A549 (cell line): ENCODE measurements at regions not wholly inside any gene's neighbourhood (a gene's known extent, or its start where the extent isn't known, plus 50 kb on each side); places are given as distances from the start of the nearest gene placed in this dataset.

ENCODE experiments used
- ATAC-seq, 2 experiments: fragments of 200-7000 bp in 1 of 2; fragments of >200 bp in 1 of 2; cut with Nextera tagmentation in 1 of 2; cut with Tn5 transposase in 1 of 2; 3 replicates each; pipeline versions ENCODE4 v1.8.0 to v1.9.1; 2018 to 2020; ENCODE audit warnings: mild to moderate bottlenecking in 1 of 2, moderate library complexity in 1 of 2
- CTCF ChIA-PET: fragments of 300-600 bp; sonication (Branson Sonifier 250); formaldehyde crosslinking; extraction: SDS; loops from one replicate; lab custom pipeline; 2021; ENCODE audit warnings: antibody characterized with exemption, inconsistent platforms; lab: Yijun Ruan, JAX
- POLR2A ChIA-PET: fragments of 350-600 bp; formaldehyde crosslinking; extraction: SDS; loops from one replicate; lab custom pipeline; 2021; ENCODE audit warnings: antibody characterized with exemption, inconsistent platforms; lab: Yijun Ruan, JAX
- DNase-seq, 2 experiments: peaks; one replicate each; pipeline versions ENCODE4 v3.0.0 to v3.0.0-alpha.2; 2011 to 2016; ENCODE audit warnings: low read depth in 1 of 2, low spot score in 1 of 2
- FAIRE-seq: peaks from 2 replicates; lab custom pipeline; 2011; peaks lifted over from hg19 to GRCh38; lab: Jason Lieb, UNC
- H3K27ac ChIP-seq, 2 experiments: fragments of >200 bp; sonication (Bioruptor Twin); formaldehyde crosslinking; 3 replicates each; pipeline ENCODE4 v1.5.1; 2016 to 2017
- H3K4me1 ChIP-seq: fragments of >200 bp; sonication (Bioruptor Twin); formaldehyde crosslinking; 3 replicates; pipeline ENCODE4 v1.6.1; 2016
- H3K4me2 ChIP-seq: fragments of >200 bp; sonication (Bioruptor Twin); formaldehyde crosslinking; 3 replicates; pipeline ENCODE4 v1.6.1; 2016
- H3K4me3 ChIP-seq: fragments of >200 bp; sonication (Bioruptor Twin); formaldehyde crosslinking; 3 replicates; pipeline ENCODE4 v1.5.1; 2016
- H3K9me3 ChIP-seq: fragments of >200 bp; sonication (Bioruptor Twin); formaldehyde crosslinking; 3 replicates; pipeline ENCODE4 v1.6.1; 2016
- CBX8 ChIP-seq: fragments of 200-600 bp; sonication (generic); IDR thresholded peaks from 2 replicates; pipeline ENCODE4 v1.6.1; 2016
- EHF ChIP-seq: fragments of 250-450 bp; sonication (Bioruptor Pico); IDR thresholded peaks from 2 replicates; pipeline ENCODE4 v1.5.0; 2020; ENCODE audit warnings: mild to moderate bottlenecking
- EHMT2 ChIP-seq: fragments of 200-600 bp; sonication (generic); IDR thresholded peaks from 2 replicates; pipeline ENCODE4 v1.6.1; 2016; ENCODE audit warnings: antibody characterized with exemption, low read depth, mild to moderate bottlenecking, moderate library complexity
- EP300 ChIP-seq, 2 experiments: fragments of >200 bp; sonication (Bioruptor Twin); formaldehyde crosslinking; IDR thresholded peaks; 2 replicates in 1 of 2; 3 replicates in 1 of 2; pipeline ENCODE4 v1.6.1; 2016 to 2017
- FOSB ChIP-seq: fragments of 250-450 bp; sonication (Bioruptor Pico); IDR thresholded peaks from 2 replicates; pipeline ENCODE4 v1.5.0; 2020; ENCODE audit warnings: mild to moderate bottlenecking, moderate library complexity
- FOSL2 ChIP-seq, 2 experiments: fragments of 450-650 bp in 1 of 2; fragments of >200 bp in 1 of 2; sonication (Bioruptor Twin) in 1 of 2; formaldehyde crosslinking; IDR thresholded peaks; 2 replicates each; pipeline versions ENCODE4 v1.5.0 to v1.6.1; 2016 to 2020; ENCODE audit warnings: mild to moderate bottlenecking in 1 of 2, moderate library complexity in 1 of 2
- FOXS1 ChIP-seq: fragments of 250-450 bp; sonication (Bioruptor Pico); IDR thresholded peaks from 2 replicates; pipeline ENCODE4 v1.5.0; 2020; ENCODE audit warnings: mild to moderate bottlenecking, moderate library complexity
- HDAC2 ChIP-seq: fragments of 200-600 bp; sonication (generic); IDR thresholded peaks from 2 replicates; pipeline ENCODE4 v1.6.1; 2016
- HEYL ChIP-seq: fragments of 250-450 bp; sonication (Bioruptor Pico); IDR thresholded peaks from 2 replicates; pipeline ENCODE4 v1.8.0; 2021; ENCODE audit warnings: mild to moderate bottlenecking, moderate library complexity
- HOXA7 ChIP-seq: fragments of 250-450 bp; sonication (Bioruptor Pico); IDR thresholded peaks from 2 replicates; pipeline ENCODE4 v1.5.0; 2020; ENCODE audit warnings: mild to moderate bottlenecking, moderate library complexity
- HOXB13 ChIP-seq: fragments of 250-450 bp; sonication (Bioruptor Pico); IDR thresholded peaks from 2 replicates; pipeline ENCODE4 v1.5.0; 2020; ENCODE audit warnings: low read depth, mild to moderate bottlenecking, moderate library complexity
- KDM1A ChIP-seq: fragments of 200-600 bp; sonication (generic); IDR thresholded peaks from 2 replicates; pipeline ENCODE4 v1.6.1; 2016; ENCODE audit warnings: low read depth, mild to moderate bottlenecking
- MAZ ChIP-seq: fragments of 150-350 bp; IDR thresholded peaks from 2 replicates; pipeline ENCODE4 v1.6.1; 2014; ENCODE audit warnings: antibody characterized with exemption, low read depth, low read length, borderline replicate concordance
- MYC ChIP-seq: IDR thresholded peaks from 2 replicates; pipeline ENCODE4 v1.6.1; 2012; ENCODE audit warnings: mild to moderate bottlenecking, inconsistent platforms, low read length, improper control_type of control experiment, borderline replicate concordance
- NFE2L2 ChIP-seq: fragments of 150-350 bp; conservative IDR thresholded peaks from 2 replicates; pipeline ENCODE4 v1.6.1; 2014; ENCODE audit warnings: low read length
- PBX3 ChIP-seq: IDR thresholded peaks from 2 replicates; pipeline ENCODE4 v1.6.1; 2012
- RARB ChIP-seq: fragments of 250-450 bp; sonication (Bioruptor Pico); IDR thresholded peaks from 2 replicates; pipeline ENCODE4 v1.8.0; 2021; ENCODE audit warnings: mild to moderate bottlenecking, moderate library complexity
- RFX5 ChIP-seq: fragments of 450-650 bp; IDR thresholded peaks from 2 replicates; pipeline ENCODE4 v1.7.1; 2014; ENCODE audit warnings: antibody characterized with exemption, mild to moderate bottlenecking, moderate library complexity
- RNF2 ChIP-seq: fragments of 200-600 bp; sonication (generic); IDR thresholded peaks from 2 replicates; pipeline ENCODE4 v1.6.1; 2016; ENCODE audit warnings: low read depth, mild to moderate bottlenecking, antibody characterized with exemption, moderate library complexity, borderline replicate concordance
- SMC3 ChIP-seq: fragments of >200 bp; sonication (Bioruptor Twin); formaldehyde crosslinking; IDR thresholded peaks from 3 replicates; pipeline ENCODE4 v1.6.1; 2018; ENCODE audit warnings: inconsistent platforms
- SREBF2 ChIP-seq: fragments of 450-650 bp; IDR thresholded peaks from 2 replicates; pipeline ENCODE4 v1.6.1; 2014; ENCODE audit warnings: mild to moderate bottlenecking, moderate library complexity
- TFCP2L1 ChIP-seq: fragments of 250-450 bp; sonication (Bioruptor Pico); IDR thresholded peaks from 2 replicates; pipeline ENCODE4 v1.5.0; 2021; ENCODE audit warnings: mild to moderate bottlenecking
- ZFP36 ChIP-seq: fragments of 450-650 bp; IDR thresholded peaks from 2 replicates; pipeline ENCODE4 v1.6.1; 2014; ENCODE audit warnings: borderline replicate concordance; ENCODE audit not compliant: partially characterized antibody
- ZNF302 ChIP-seq: fragments of 250-450 bp; sonication (Bioruptor Pico); IDR thresholded peaks from 2 replicates; pipeline ENCODE4 v1.9.0; 2021; ENCODE audit warnings: inconsistent platforms, mild to moderate bottlenecking, moderate library complexity
- ZSCAN20 ChIP-seq: fragments of 250-450 bp; sonication (Bioruptor Pico); IDR thresholded peaks from 2 replicates; pipeline ENCODE4 v1.8.0; 2022; ENCODE audit warnings: mild to moderate bottlenecking, moderate library complexity
- WGBS: methylation state at CpG from one replicate; pipeline ENCODE4 v1.1.6; 2017; ENCODE audit errors: missing lambda C conversion rate; 5-methylcytosine and 5-hydroxymethylcytosine counted together
- TF ChIP-seq, protein P1 (sequence below): fragments of >200 bp; sonication (Bioruptor Twin); formaldehyde crosslinking; IDR thresholded peaks from 3 replicates; pipeline ENCODE4 v1.6.1; 2016
- TF ChIP-seq, protein P2 (sequence below): fragments of 250-450 bp; sonication (Bioruptor Pico); IDR thresholded peaks from 2 replicates; pipeline ENCODE4 v1.5.0; 2020; ENCODE audit warnings: low read depth, mild to moderate bottlenecking, moderate library complexity
- TF ChIP-seq, protein P3 (sequence below): fragments of 450-650 bp; IDR thresholded peaks from 2 replicates; pipeline ENCODE4 v1.6.1; 2014; ENCODE audit warnings: antibody characterized with exemption

GRCh38 chr5:63837437-63837836 is 124.8 kb downstream of the HTR1A start:
- no peaks in the 10 kb centered on the region for H3K4me1 ChIP-seq
- H3K27ac ChIP-seq, result no peak overlapping the region
- ChIA-PET CTCF (no interaction called here), POLR2A (no interaction called here)
- ATAC-seq (no peak), DNase-seq (no peak), FAIRE-seq (no peak)
- no peaks in the 10 kb centered on the region for H3K9me3 ChIP-seq
- TF ChIP-seq SREBF2 (no peak), PBX3 (no peak), SMC3 (no peak), RNF2 (no peak), KDM1A (no peak), NFE2L2 (no peak), EP300 (IDR thresholded peaks at IDR 0.05) (no peak), CBX8 (no peak), RFX5 (no peak), FOSL2 (IDR thresholded peaks at IDR 0.05) (no peak), FOSL2 (CRISPR knock-in tag; IDR thresholded peaks at IDR 0.05) (no peak), HEYL (CRISPR knock-in tag) (no peak), MAZ (no peak), HOXA7 (CRISPR knock-in tag) (no peak)
- TF ChIP-seq, protein P1, sequence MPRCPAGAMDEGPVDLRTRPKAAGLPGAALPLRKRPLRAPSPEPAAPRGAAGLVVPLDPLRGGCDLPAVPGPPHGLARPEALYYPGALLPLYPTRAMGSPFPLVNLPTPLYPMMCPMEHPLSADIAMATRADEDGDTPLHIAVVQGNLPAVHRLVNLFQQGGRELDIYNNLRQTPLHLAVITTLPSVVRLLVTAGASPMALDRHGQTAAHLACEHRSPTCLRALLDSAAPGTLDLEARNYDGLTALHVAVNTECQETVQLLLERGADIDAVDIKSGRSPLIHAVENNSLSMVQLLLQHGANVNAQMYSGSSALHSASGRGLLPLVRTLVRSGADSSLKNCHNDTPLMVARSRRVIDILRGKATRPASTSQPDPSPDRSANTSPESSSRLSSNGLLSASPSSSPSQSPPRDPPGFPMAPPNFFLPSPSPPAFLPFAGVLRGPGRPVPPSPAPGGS, result no peak
- no peak overlapping the region for H3K4me3 ChIP-seq
- WGBS, result 0% methylated on average over 3 of the region's 3 CpGs
- H3K4me2 ChIP-seq, result no peak overlapping the region

- TF ChIP-seq RNF2 (no peak), EP300 (IDR thresholded peaks at IDR 0.05) (no peak), ZFP36 (no peak), RARB (no peak), MYC (no peak), HOXB13 (no peak), ZNF302 (no peak), FOXS1 (CRISPR knock-in tag) (no peak), TFCP2L1 (CRISPR knock-in tag) (no peak), HDAC2 (no peak), FOSB (CRISPR knock-in tag) (no peak), CBX8 (no peak), EHF (CRISPR knock-in tag) (no peak)
- TF ChIP-seq, all 56 proteins: peak for 0
- ChIA-PET POLR2A (no interaction called here), CTCF (no interaction called here)
- Histone ChIP-seq H3K9me3 (no peaks in the 10 kb centered on the region), H3K27ac (no peak overlapping the region), H3K4me2 (no peak overlapping the region), H3K4me3 (no peak overlapping the region), H3K4me1 (no peaks in the 10 kb centered on the region)
- ATAC-seq, result no peak
- DNase-seq, result no peak
- FAIRE-seq, result no peak
Observed at GRCh38 chr5:63831381-63831780, 130.9 kb downstream of the HTR1A start.

- 3% methylated on average over 1 of the region's 1 CpG for WGBS
- FAIRE-seq (no peak), ATAC-seq (no peak), DNase-seq (no peak)
- ChIA-PET POLR2A (no interaction called here), CTCF (no interaction called here)
- Histone ChIP-seq H3K9me3 (no peaks in the 10 kb centered on the region), H3K4me1 (no peaks in the 10 kb centered on the region), H3K4me2 (no peak overlapping the region), H3K4me3 (no peak overlapping the region), H3K27ac (no peak overlapping the region)
- no peak for TF ChIP-seq EHMT2
- TF ChIP-seq, protein P2, sequence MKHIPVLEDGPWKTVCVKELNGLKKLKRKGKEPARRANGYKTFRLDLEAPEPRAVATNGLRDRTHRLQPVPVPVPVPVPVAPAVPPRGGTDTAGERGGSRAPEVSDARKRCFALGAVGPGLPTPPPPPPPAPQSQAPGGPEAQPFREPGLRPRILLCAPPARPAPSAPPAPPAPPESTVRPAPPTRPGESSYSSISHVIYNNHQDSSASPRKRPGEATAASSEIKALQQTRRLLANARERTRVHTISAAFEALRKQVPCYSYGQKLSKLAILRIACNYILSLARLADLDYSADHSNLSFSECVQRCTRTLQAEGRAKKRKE (CRISPR knock-in tag), result no peak
- no peak for TF ChIP-seq HEYL (CRISPR knock-in tag)
- no peak for TF ChIP-seq FOSB (CRISPR knock-in tag)
- TF ChIP-seq MAZ, result no peak
- TF ChIP-seq HOXA7 (CRISPR knock-in tag), result no peak
- TF ChIP-seq, protein P3, sequence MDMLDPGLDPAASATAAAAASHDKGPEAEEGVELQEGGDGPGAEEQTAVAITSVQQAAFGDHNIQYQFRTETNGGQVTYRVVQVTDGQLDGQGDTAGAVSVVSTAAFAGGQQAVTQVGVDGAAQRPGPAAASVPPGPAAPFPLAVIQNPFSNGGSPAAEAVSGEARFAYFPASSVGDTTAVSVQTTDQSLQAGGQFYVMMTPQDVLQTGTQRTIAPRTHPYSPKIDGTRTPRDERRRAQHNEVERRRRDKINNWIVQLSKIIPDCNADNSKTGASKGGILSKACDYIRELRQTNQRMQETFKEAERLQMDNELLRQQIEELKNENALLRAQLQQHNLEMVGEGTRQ, result no peak
- TF ChIP-seq PBX3, result no peak
- TF ChIP-seq SMC3, result no peak
- TF ChIP-seq ZSCAN20 (CRISPR knock-in tag), result no peak
- TF ChIP-seq RNF2, result no peak
- no peak for TF ChIP-seq SREBF2
- TF ChIP-seq, all 56 proteins: peak for 0
Observed at GRCh38 chr5:63825984-63826383, 136.3 kb downstream of the HTR1A start.
